OCI-LY1 (cell line): ENCODE measurements at regions not wholly inside any gene's neighbourhood (a gene's known extent, or its start where the extent isn't known, plus 50 kb on each side); places are given as distances from the start of the nearest gene placed in this dataset.

ENCODE experiments used
- EZH2 ChIP-seq: fragments of 200-600 bp; sonication (generic), shearing (Covaris generic); IDR thresholded peaks from 2 replicates; pipeline ENCODE4 v1.8.0; 2017; ENCODE audit warnings: borderline replicate concordance, mixed run types, mild to moderate bottlenecking, antibody characterized with exemption, low read length, moderate library complexity, mixed read lengths
- TF ChIP-seq, protein P1 (sequence below): fragments of 200-600 bp; sonication (generic), shearing (Covaris generic); IDR thresholded peaks from 2 replicates; pipeline ENCODE4 v1.5.1; 2017; ENCODE audit warnings: mild to moderate bottlenecking, antibody characterized with exemption, low read length, moderate library complexity, mixed read lengths

DNA sequence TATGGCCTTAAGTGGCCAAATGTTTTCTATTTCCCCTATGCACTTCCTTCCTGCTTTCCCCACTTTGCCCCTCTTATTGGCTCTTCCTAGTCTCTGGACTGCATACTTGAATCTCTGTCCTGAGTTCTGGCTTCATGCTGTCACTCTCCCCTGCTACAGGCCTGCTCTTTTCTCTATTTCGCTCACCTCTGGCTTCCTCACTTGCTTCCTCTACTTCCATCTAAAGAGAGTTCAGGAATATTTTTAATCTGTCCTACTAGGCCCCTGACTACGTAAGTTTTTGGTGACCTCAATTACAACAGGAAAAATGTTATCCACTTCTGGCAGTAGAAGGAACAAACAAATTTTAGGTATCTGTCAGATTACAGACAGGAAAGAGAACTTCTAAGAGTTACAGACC, 65.7 kb upstream of the WDR17 start:
- TF ChIP-seq, protein P1, sequence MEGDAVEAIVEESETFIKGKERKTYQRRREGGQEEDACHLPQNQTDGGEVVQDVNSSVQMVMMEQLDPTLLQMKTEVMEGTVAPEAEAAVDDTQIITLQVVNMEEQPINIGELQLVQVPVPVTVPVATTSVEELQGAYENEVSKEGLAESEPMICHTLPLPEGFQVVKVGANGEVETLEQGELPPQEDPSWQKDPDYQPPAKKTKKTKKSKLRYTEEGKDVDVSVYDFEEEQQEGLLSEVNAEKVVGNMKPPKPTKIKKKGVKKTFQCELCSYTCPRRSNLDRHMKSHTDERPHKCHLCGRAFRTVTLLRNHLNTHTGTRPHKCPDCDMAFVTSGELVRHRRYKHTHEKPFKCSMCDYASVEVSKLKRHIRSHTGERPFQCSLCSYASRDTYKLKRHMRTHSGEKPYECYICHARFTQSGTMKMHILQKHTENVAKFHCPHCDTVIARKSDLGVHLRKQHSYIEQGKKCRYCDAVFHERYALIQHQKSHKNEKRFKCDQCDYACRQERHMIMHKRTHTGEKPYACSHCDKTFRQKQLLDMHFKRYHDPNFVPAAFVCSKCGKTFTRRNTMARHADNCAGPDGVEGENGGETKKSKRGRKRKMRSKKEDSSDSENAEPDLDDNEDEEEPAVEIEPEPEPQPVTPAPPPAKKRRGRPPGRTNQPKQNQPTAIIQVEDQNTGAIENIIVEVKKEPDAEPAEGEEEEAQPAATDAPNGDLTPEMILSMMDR, result no peak
- TF ChIP-seq EZH2, result no peak
